T-cell (primary cell): ENCODE measurements at regions not wholly inside any gene's neighbourhood (a gene's known extent, or its start where the extent isn't known, plus 50 kb on each side); places are given as distances from the start of the nearest gene placed in this dataset.

Source experiments
- ATAC-seq, 4 experiments: fragments of 200-7000 bp in 3 of 4; fragments of 150-1000 bp in 1 of 4; cut with Tn5 transposase; replicated peaks in 1 of 4; 1 replicate in 3 of 4; 2 replicates in 1 of 4; pipeline ENCODE4 v1.10.0; 2021; ENCODE audit warnings: moderate library complexity in 3 of 4, mild to moderate bottlenecking in 2 of 4, moderate number of reproducible peaks in 1 of 4
- CTCF ChIA-PET, 2 donors: fragments of 300-600 bp; sonication (Branson Sonifier 250); formaldehyde crosslinking; loops; one replicate each; lab custom pipeline; 2022; ENCODE audit warnings: antibody characterized with exemption in 2 of 2; lab: Charles Lee
- POLR2A ChIA-PET, 2 donors: fragments of 300-600 bp; sonication (Branson Sonifier 250); formaldehyde crosslinking; loops; one replicate each; lab custom pipeline; 2022; ENCODE audit warnings: antibody characterized with exemption in 2 of 2; lab: Charles Lee
- DNase-seq, 35 experiments: peaks; one replicate each; pipeline versions ENCODE4 v3.0.0 to v3.0.0-alpha.2; 2013 to 2023
- H3K27ac ChIP-seq: one replicate; pipeline ENCODE4 v1.5.1; 2013; ENCODE audit warnings: low read length
- H3K27me3 ChIP-seq, 2 experiments: replicated peaks in 1 of 2; 1 replicate in 1 of 2; 2 replicates in 1 of 2; pipeline versions ENCODE4 v1.6.1 to v1.7.0; 2013; ENCODE audit warnings: low read length in 1 of 2, mixed read lengths in 1 of 2; ENCODE audit not compliant: control insufficient read depth in 2 of 2, insufficient read depth in 2 of 2; ENCODE audit errors: extremely low read depth in 1 of 2
- H3K36me3 ChIP-seq, 2 donors: 1 replicate in 1 of 2; 2 replicates in 1 of 2; pipeline versions ENCODE4 v1.6.1 to v1.7.0; 2013; ENCODE audit warnings: low read length in 1 of 2; ENCODE audit not compliant: control insufficient read depth in 2 of 2, insufficient read depth in 1 of 2; ENCODE audit errors: extremely low read depth in 1 of 2
- H3K4me1 ChIP-seq, 2 experiments: 1 replicate in 1 of 2; 2 replicates in 1 of 2; pipeline versions ENCODE4 v1.6.1 to v1.7.0; 2013; ENCODE audit warnings: low read length in 2 of 2, mixed read lengths in 1 of 2; ENCODE audit not compliant: insufficient read depth in 2 of 2, control insufficient read depth in 1 of 2; ENCODE audit errors: extremely low read depth in 1 of 2
- H3K4me3 ChIP-seq, 2 donors: 1 replicate in 1 of 2; 2 replicates in 1 of 2; pipeline versions ENCODE4 v1.5.1 to v1.7.0; 2013; ENCODE audit warnings: mild to moderate bottlenecking in 2 of 2, low read length in 1 of 2, moderate library complexity in 1 of 2; ENCODE audit not compliant: control insufficient read depth in 1 of 2; ENCODE audit errors: extremely low read depth in 1 of 2
- H3K9me3 ChIP-seq: 2 replicates; pipeline ENCODE4 v1.7.0; 2013
- H3K27ac Mint-ChIP-seq, 2 donors: one replicate each; pipeline ENCODE4 v1.8.0; 2020 to 2021; ENCODE audit warnings: mild to moderate bottlenecking in 2 of 2, mixed read lengths in 2 of 2
- H3K27me3 Mint-ChIP-seq, 2 donors: one replicate each; pipeline ENCODE4 v1.8.0; 2021 to 2022; ENCODE audit warnings: mixed read lengths in 2 of 2
- H3K36me3 Mint-ChIP-seq: one replicate; pipeline ENCODE4 v1.8.0; 2021; ENCODE audit warnings: mixed read lengths
- H3K4me1 Mint-ChIP-seq, 3 donors: one replicate each; pipeline ENCODE4 v1.8.0; 2020 to 2022; ENCODE audit warnings: mixed read lengths in 3 of 3, mild to moderate bottlenecking in 1 of 3
- H3K4me3 Mint-ChIP-seq, 3 donors: one replicate each; pipeline ENCODE4 v1.8.0; 2020 to 2022; ENCODE audit warnings: mild to moderate bottlenecking in 3 of 3, mixed read lengths in 3 of 3, moderate library complexity in 3 of 3
- H3K9me3 Mint-ChIP-seq, 3 donors: one replicate each; pipeline ENCODE4 v1.8.0; 2020 to 2022; ENCODE audit warnings: mixed read lengths in 3 of 3
- WGBS: methylation state at CpG from one replicate; pipeline ENCODE4 v1.1.5; 2013; ENCODE audit warnings: missing lambda C conversion rate; ENCODE audit not compliant: insufficient coverage; 5-methylcytosine and 5-hydroxymethylcytosine counted together

GRCh38 chr2:223416815-223417610 lies 185.1 kb downstream of the SCG2 start:
- CTCF ChIA-PET: no interaction called here
- H3K27me3 Mint-ChIP-seq: no peaks in the 10 kb centered on the region
- Histone ChIP-seq H3K36me3 (no peaks in the 10 kb centered on the region), H3K27me3 (no peaks in the 10 kb centered on the region), H3K9me3 (no peaks in the 10 kb centered on the region), H3K4me3 (no peak overlapping the region), H3K4me1 (no peaks in the 10 kb centered on the region), H3K27ac (no peak overlapping the region)
- H3K36me3 Mint-ChIP-seq: no peaks in the 10 kb centered on the region
- POLR2A ChIA-PET: no interaction called here
- H3K27ac Mint-ChIP-seq: no peak overlapping the region
- no peaks in the 10 kb centered on the region for H3K4me1 Mint-ChIP-seq
- H3K9me3 Mint-ChIP-seq: peaks cover 0 to 10% (median 7%) of the 10 kb centered on the region in 3 donors
- H3K4me3 Mint-ChIP-seq: no peak overlapping the region
- DNase-seq (no peak), ATAC-seq (no peak)
- 96% methylated on average over 3 of the region's 8 CpGs for WGBS

GRCh38 chr2:223418131-223418530 lies 184.0 kb downstream of the SCG2 start:
- H3K4me3 ChIP-seq: no peak overlapping the region
- Mint-ChIP-seq H3K27ac (no peak overlapping the region), H3K4me3 (no peak overlapping the region), H3K36me3 (no peaks in the 10 kb centered on the region), H3K4me1 (no peaks in the 10 kb centered on the region), H3K9me3 (peaks cover 0 to 10% (median 7%) of the 10 kb centered on the region in 3 donors), H3K27me3 (no peaks in the 10 kb centered on the region)
- no peaks in the 10 kb centered on the region for H3K4me1 ChIP-seq
- ChIA-PET POLR2A (no interaction called here), CTCF (no interaction called here)
- no peak overlapping the region for H3K27ac ChIP-seq
- ATAC-seq (no peak), DNase-seq (no peak)
- no peaks in the 10 kb centered on the region for H3K27me3 ChIP-seq
- H3K36me3 ChIP-seq: no peaks in the 10 kb centered on the region
- no peaks in the 10 kb centered on the region for H3K9me3 ChIP-seq
- whole genome bisulfite sequencing: no CpG with 5 or more reads among the region's 6 CpGs

- no peaks in the 10 kb centered on the region for H3K4me1 ChIP-seq
- ChIA-PET POLR2A (no interaction called here), CTCF (no interaction called here)
- no peaks in the 10 kb centered on the region for H3K27me3 ChIP-seq
- H3K4me1 Mint-ChIP-seq: no peaks in the 10 kb centered on the region
- no peak for ATAC-seq
- H3K4me3 Mint-ChIP-seq: no peak overlapping the region
- H3K9me3 ChIP-seq: no peaks in the 10 kb centered on the region
- H3K4me3 ChIP-seq: no peak overlapping the region
- peaks cover 0 to 4% (median under 1%) of the 10 kb centered on the region in 3 donors for H3K9me3 Mint-ChIP-seq
- H3K27ac Mint-ChIP-seq: no peak overlapping the region
- H3K36me3 Mint-ChIP-seq: no peaks in the 10 kb centered on the region
- no peaks in the 10 kb centered on the region for H3K27me3 Mint-ChIP-seq
- no peak overlapping the region for H3K27ac ChIP-seq
- no peaks in the 10 kb centered on the region for H3K36me3 ChIP-seq
- WGBS: no CpG with 5 or more reads among the region's 1 CpG
- no peak for DNase-seq
Observed at GRCh38 chr2:223418604-223419199, 183.5 kb downstream of the SCG2 start.

- Mint-ChIP-seq H3K9me3 (no peaks in the 10 kb centered on the region), H3K27ac (no peak overlapping the region), H3K4me1 (no peaks in the 10 kb centered on the region), H3K4me3 (no peak overlapping the region), H3K36me3 (no peaks in the 10 kb centered on the region), H3K27me3 (no peaks in the 10 kb centered on the region)
- no peak for DNase-seq
- ChIA-PET CTCF (no interaction called here), POLR2A (no interaction called here)
- Histone ChIP-seq H3K27me3 (no peaks in the 10 kb centered on the region), H3K27ac (no peak overlapping the region), H3K9me3 (no peaks in the 10 kb centered on the region), H3K36me3 (no peaks in the 10 kb centered on the region), H3K4me1 (no peaks in the 10 kb centered on the region), H3K4me3 (no peak overlapping the region)
- no CpG with 5 or more reads among the region's 1 CpG for WGBS
- ATAC-seq: no peak
Observed at GRCh38 chr2:223420048-223420447, 182.1 kb downstream of the SCG2 start.

- no peaks in the 10 kb centered on the region for H3K27me3 ChIP-seq
- no CpG with 5 or more reads among the region's 1 CpG for WGBS
- H3K4me1 ChIP-seq: no peaks in the 10 kb centered on the region
- H3K27ac Mint-ChIP-seq: no peak overlapping the region
- no peak overlapping the region for H3K4me3 Mint-ChIP-seq
- H3K36me3 ChIP-seq: no peaks in the 10 kb centered on the region
- no peaks in the 10 kb centered on the region for H3K4me1 Mint-ChIP-seq
- POLR2A ChIA-PET: no interaction called here
- no peak overlapping the region for H3K27ac ChIP-seq
- no peaks in the 10 kb centered on the region for H3K36me3 Mint-ChIP-seq
- ATAC-seq: no peak
- H3K9me3 ChIP-seq: no peaks in the 10 kb centered on the region
- CTCF ChIA-PET: no interaction called here
- no peaks in the 10 kb centered on the region for H3K27me3 Mint-ChIP-seq
- peaks cover 4 to 9% (median 6%) of the 10 kb centered on the region in 3 donors for H3K9me3 Mint-ChIP-seq
- H3K4me3 ChIP-seq: no peak overlapping the region
- DNase-seq: no peak
Observed at GRCh38 chr2:223431479-223431878, 170.7 kb downstream of the SCG2 start.

GRCh38 chr2:223433461-223433860 lies 168.7 kb downstream of the SCG2 start:
- Histone ChIP-seq H3K9me3 (no peaks in the 10 kb centered on the region), H3K27ac (no peak overlapping the region), H3K4me1 (no peaks in the 10 kb centered on the region), H3K4me3 (no peak overlapping the region), H3K36me3 (no peaks in the 10 kb centered on the region), H3K27me3 (no peaks in the 10 kb centered on the region)
- no CpG with 5 or more reads among the region's 5 CpGs for WGBS
- ChIA-PET CTCF (no interaction called here), POLR2A (no interaction called here)
- DNase-seq (no peak), ATAC-seq (no peak)
- no peak overlapping the region for H3K4me3 Mint-ChIP-seq
- H3K4me1 Mint-ChIP-seq: no peaks in the 10 kb centered on the region
- H3K27ac Mint-ChIP-seq: no peak overlapping the region
- no peaks in the 10 kb centered on the region for H3K27me3 Mint-ChIP-seq
- H3K9me3 Mint-ChIP-seq: peaks cover 0 to 3% (median 2%) of the 10 kb centered on the region in 3 donors
- no peaks in the 10 kb centered on the region for H3K36me3 Mint-ChIP-seq
